GM18498 (cell line): ENCODE measurements at regions not wholly inside any gene's neighbourhood (a gene's known extent, or its start where the extent isn't known, plus 50 kb on each side); places are given as distances from the start of the nearest gene placed in this dataset.
"Not testable (repeated sequence)": the region's sequence is repeated elsewhere in the genome, so short reads cannot be mapped to it uniquely, and the experiment has no call there.

Source experiments
- ATAC-seq: cut with Tn5 transposase; IDR thresholded peaks from one replicate; pipeline ENCODE4 v1.9.1; 2021; ENCODE audit warnings: mild to moderate bottlenecking, moderate library complexity; ENCODE audit not compliant: unreplicated experiment

DNA sequence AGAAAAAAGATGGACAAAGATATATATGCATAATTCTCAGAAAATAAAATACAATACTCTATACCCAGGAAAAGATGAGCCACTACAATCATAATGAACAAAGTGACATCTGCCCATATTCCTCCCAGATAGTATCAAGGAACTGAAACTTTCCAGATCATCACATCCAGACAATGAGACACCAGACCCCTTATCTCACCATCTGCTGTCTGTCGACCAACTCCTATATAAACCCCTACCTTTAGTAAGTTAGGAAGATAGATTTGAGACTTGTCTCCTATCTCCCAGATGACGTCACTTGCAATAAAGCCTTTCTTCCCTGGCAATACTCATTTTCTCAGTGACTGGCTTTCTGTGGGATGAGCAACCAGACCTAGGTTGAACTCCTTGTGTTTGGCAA is 1071.6 kb downstream of the PLOD2 start:
- ATAC-seq: peak; percentile 6

DNA sequence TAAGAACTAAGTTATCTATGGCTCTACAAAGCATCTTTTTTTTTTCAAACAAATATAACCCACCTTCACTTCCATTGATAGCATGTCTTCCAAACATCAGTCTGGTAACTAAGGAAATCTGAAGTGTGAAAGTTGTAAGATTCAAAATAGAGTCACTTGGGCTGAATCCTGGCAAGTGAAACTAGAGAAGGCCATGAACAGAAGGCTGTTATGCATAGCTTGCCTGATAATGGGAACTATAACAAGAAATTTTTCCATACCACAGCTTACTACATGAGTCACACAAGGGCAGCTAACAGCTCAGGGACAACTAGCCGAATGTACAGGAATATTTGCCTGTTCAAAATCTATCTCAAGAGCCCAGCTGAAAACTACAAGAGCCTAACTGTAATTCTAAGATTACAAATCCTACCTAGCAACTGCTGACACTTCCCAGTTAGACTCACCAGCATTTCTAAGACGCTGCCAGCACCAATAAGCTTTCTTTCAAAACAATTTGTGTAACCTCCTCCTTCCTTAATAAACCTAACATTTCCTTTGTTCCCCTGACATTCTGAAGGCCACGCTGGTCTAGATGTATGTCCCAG is 1066.5 kb downstream of the PLOD2 start:
- ATAC-seq: peak; percentile 96

DNA sequence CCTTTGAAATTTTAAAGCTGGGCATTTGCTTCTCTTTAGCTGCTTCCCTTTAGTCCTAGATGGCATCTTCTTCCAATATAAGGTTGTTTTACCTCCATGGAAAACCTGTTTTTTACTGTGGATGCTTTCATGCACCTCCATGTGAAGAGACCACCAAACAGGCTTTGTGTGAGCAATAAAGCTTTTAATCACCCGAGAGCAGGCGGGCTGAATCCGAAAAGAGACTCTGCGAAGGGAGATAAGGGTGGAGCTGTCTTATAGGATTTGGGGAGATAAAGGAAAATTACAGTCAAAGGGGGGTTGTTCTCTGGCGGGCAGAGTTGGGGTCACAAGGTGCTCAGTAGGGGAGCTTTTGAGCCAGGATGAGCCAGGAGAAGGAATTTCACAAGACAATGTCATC is 1049.8 kb downstream of the PLOD2 start:
- ATAC-seq: not testable (repeated sequence)

DNA sequence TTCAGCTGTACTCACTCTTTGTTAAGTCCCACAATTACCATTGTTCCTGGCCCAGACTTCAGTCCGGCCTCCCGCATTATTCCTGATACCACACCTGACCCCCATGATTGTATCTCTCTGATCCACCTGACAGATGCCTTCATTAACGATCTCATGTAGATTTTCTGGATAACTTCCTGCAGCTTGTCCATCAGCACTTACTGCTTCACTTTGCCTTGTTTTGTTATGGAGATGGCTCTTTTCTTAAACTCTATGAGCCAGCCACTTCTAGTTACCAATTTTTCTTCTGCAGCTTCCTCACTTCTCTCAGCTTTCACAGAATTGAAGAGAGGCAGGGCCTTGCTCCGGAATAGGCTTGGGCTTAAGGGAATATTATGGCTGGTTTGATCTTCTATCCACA is 1044.2 kb downstream of the PLOD2 start:
- ATAC-seq: no peak

DNA sequence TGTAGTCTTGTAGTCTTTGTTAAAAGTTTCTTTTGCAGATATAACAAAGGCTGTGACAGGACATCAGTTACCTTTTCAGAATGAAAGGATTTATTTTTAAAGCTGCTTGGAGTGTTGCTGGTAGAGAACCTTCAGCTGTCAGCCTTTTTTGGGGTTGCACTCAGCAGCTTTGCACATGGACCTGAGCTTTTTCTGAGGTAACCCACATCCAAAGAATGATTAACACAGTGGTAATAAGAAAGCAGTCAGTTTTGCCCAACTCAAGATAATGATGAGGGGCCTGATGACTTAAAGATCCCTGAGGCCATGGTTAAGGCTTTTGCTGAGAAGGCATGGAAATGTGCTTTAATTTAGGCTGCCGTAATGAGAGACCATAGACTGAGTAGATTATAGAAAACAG is 1042.7 kb downstream of the PLOD2 start:
- peak; percentile 72 for ATAC-seq

DNA sequence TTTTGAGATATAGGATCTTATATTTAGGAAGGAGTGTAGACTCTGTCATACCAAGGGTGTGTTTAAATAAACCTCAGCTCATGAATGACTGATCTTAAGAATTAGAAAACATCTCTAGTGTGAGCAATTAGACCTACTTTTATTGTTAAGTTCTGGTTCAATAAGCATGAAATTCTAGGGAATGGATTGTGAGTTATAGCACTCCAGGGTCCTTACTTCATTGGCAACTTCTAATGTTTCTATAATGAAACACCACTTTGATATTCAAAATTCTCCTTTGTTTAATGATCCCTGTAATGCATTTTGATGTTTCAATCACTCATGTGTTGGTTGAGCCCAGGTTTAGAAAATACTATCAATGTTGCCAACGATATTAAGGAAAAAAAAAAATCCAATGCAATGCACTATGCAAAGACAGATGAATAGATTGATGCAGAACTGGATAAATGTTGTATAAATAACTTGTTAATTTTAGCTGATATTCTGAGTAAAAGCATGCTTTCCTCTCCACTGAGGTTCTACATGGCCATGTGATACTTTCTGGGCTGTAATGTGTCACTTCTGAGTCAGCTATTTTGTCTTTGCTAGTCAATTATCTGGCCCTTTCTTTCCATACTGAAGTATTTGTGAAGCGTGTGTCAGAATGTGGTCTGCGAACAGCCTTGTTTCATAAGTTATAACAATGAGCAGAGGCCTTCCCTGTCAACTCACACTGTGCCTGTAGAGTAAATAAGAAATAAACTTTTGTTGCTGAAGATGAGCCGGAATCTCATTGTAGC is 1035.9 kb downstream of the PLOD2 start:
- ATAC-seq: no peak

DNA sequence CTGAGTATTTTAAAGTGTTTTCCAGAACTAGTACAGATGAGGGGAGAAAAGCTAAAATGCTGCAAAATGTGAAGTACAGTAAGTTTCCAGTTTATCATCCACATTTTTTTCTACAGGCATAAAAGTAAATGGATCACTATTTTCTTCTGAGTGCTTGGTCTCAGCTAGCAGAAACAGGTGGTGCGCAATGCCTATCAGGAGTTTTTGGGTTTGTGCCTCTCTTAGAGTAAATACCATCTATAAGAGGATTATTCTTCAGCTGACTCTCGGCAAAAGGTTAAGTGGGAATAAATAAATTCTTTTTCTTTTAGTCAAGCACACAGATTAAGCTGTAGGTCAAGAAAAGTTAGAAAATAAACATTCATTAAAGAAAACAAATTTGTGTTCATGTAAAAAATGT is 1027.7 kb downstream of the PLOD2 start:
- no peak for ATAC-seq

DNA sequence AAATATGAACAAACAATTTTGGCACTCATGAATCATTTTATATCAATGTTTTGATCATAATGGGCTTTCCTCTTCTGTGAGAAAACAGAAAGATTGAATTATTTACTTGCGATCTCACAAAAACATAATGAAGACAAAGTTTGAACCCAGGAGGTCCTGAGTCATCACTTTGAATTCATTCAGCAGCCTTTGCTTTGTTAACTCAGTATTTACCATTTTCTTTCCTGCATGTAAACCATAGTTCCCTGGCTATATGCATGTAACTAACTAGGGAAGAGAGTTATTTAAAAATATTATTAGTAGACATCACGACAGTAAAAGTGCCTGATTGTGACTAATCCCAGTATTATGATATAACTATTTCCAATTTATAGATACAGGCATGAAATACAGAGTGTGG is 1026.2 kb downstream of the PLOD2 start:
- ATAC-seq: no peak

DNA sequence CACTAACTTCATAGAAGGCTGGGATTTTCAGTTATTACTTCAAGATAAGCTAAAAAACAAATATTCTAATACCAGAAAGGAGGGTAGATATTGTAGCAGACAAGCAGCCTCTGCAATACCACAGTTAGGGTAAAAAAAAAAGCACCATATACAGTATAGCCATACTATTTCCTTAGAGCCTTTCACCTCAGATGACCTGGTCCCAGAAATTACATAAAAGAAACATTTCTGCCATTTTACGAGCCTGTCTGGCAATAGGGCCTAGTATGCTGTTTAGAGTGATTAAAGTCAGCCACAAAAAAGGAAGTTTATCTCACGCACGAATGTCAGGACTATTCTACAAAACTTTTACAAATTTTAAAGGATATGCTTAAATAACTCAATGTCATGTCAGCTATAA is 1016.6 kb downstream of the PLOD2 start:
- ATAC-seq: no peak

DNA sequence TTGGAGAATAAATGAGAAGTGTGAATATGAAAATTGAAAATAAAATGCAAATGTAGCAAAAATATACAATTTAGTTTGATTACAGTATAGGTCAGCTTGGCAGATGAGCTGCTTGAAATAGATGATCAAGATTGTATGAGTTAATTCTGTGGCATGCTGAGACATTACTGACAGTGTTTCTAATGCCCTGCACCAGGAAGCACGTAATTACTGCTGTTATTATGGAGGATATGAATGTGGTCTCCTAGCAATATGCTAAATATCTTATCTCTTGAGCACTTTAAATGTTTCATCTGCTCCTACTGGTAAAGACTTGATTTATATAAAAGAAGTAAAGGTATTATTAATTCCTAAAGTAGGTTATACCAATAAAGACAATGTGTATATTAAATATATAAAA is 1015.5 kb downstream of the PLOD2 start:
- no peak for ATAC-seq

DNA sequence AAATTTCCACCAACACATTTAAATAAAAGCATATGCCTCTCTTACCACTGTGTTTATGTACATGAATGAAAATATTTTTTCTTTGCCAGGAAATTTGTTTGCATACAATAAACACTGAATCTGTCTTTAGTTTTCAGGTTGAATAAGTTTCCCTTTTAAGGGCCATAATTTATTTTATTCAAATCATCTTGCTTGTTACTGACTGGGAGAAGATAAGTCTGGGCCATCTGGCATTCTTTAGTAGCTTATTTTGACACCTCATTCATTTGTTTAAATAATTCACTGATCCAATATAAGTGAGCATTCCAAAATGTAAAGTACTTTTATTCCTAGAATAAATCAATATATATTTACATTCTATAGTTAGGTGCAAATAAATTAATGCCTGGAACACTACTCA is 1001.3 kb downstream of the PLOD2 start:
- no peak for ATAC-seq

DNA sequence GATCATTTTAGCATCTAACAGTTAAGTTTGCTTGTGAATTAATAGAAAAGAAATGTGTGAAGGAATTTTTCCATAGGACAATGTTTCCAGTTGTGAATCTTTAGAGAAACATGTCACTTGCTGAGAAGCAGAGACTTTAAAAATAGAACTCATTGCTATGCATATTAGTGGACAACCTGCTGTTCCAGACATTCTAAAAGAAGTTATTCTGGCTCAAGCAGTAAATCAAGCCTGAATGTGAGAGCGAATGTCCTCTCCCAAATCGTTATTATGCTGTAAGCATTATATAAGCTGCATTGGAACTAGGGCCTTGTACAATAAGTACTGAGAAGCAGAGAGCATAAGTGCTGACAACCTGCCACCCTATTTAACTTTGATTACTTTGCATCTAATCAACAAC is 990.9 kb downstream of the PLOD2 start:
- no peak for ATAC-seq

DNA sequence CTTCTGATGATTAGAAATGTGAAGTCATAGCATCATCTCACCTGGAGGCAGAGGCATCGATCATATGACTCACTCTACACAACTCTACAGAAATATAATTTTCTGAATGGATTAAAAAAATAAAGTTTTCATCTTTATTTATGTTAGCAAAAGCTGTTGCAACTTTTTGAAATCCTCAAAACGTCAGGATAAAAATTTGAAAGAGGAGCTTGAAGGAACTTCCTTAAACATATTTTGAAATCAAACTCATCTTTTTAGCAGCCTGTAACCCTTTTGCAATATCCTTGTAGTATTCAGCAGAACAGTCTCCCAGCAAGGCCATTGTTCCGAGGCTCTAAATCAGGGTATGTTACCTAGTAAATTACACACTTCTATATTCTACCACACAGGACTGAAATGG is 985.4 kb downstream of the PLOD2 start:
- no peak for ATAC-seq

DNA sequence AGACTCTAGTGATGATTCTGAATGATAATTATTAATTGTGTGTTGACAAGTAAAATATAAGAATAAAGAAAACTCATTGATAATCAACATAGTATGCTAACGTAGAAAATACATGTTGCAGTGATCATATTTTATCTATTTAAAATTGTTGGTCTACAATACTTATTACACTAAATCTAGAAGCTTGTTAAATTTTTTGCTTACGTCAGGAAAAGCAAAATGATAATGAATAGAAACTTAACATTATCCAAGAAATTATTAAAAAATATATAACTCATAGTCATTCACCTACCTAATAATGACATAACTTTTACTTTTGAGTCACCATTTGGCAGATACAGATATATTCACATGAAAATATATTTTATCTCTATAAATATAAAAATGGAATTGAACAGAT is 984.1 kb downstream of the PLOD2 start:
- ATAC-seq: no peak

DNA sequence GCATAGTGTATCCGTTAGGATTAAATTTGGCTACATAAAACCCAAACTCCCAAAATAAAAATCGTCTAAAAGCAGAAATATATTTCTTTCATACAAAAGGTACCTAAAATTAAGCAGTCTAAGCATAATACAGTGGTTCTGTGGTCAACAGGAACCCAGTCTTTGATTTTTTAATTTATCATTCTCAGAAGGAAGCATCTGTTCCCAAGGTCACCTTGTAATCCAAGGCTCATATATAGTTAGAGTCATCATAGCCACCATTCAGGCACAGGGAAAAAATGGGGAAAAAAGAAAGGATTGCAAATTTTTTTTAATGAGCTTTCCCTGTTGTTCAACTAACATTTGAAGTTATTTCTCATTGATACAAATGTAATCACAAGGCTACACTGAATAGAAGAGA is 983.2 kb downstream of the PLOD2 start:
- ATAC-seq: no peak

DNA sequence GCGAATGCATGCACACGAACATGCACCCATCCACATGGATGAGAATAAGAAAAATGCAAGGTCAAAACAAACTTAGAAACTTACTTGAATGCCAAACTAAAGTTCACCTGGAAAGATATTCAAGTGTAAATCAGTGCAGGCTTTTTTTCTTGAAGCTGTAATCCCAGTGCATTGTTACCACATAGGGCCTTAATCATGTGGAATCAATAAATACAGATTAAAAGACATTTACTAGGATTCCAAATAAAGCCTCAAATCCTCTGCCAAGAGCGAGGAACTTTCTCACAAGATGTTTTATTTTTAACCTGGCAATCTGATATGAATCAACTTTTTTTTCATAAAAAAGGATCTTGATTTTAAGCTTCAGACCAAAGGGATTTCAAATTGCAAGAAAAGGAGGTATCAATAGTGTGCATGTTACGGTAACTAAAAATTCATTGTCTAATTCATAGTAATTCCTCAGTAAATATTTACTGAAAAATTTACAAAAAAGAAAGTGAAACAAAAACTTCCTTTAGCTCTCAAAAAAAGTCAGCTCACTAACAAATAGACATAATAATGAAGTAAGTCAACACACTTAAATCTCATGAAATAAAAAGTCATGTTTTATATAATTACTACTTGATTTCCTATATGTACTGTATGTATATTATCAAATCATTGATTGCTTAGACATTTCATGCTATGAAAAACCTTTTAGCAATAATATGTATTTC is 978.6 kb downstream of the PLOD2 start:
- no peak for ATAC-seq

DNA sequence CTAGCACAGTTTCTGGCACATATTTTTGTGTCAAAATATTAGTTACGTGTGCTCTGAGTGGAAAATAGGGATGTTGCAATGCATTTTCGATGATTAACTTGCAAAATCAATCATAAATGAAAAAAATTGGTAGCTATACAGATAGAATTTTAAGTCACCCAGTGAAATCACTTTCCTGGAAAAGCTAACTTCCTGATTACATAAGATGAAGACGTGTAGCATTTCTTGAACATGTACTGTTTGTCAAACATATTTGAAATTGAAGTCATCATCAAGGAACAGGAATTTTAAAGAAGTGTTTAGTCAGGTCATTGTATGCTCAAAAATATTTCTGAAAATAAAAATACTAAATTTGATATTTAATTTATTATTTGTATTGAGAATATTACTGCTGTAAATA is 977.7 kb downstream of the PLOD2 start:
- ATAC-seq: no peak

DNA sequence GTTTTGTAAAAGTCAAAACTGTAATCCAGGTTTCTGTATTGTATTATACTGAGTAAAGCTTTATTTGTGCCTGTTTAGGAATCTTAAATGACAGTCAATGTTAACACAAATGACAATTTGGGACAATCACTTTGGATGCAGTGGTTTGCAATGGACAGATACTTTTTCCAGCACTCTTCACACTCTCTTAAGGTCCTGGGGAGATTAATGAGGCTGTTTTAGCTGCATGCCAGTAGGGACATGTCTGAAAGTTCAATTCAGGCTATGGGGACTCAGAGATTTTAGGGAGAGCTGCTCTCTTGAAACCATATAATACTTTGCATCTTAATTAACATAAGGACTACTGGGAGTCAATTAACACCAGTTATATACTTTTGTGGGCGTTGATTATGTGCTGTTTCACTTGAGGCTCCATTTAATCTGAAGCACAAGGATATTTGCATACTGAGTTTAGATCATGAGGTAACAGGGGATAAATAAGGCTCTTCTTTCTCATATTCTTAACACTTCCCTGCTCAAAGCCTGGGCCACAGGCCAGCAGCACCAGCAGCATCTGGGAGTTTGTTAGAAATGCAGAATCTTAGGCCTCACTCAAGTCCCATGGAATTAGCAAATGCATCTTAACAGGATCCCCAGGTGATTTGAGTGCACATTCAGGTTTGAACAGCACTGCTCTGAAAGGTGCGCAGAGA is 972.8 kb downstream of the PLOD2 start:
- ATAC-seq: no peak

DNA sequence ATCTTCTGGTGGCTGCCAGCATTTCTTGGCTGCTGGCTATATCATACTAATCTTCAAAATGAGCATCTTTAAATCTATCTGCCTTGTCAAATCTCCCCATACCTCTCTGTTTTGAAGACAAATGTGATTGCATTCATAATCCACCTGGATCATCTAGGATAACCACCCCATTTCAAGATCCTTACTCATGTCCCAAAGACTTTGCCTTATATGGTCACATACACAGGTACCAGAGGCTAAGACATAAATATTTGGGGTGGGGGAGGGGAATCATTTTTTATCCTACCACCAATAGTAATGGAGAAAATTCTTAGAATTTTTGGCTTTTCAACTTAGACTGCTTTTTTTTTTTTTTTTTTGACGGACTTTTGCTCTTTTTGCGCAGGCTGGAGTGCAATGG is 970.8 kb downstream of the PLOD2 start:
- no peak for ATAC-seq

DNA sequence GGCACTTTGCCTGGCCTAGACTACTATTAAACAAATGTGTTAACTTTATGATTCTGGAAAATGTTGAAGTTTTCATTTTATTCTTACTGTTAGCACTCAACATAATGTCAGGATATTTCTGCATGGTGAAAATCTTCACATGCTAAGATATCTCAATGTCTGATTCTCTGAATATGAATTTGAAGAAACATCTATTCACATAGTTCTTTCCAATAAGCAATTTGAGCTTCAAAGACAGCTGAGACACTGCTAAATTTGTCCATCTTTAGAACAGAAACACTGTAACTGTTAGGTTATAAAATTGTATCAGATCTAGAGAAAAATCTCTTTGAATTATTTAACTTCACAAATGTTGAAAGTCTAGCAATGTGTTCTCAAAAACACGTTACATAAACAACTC is 970.2 kb downstream of the PLOD2 start:
- ATAC-seq: no peak

DNA sequence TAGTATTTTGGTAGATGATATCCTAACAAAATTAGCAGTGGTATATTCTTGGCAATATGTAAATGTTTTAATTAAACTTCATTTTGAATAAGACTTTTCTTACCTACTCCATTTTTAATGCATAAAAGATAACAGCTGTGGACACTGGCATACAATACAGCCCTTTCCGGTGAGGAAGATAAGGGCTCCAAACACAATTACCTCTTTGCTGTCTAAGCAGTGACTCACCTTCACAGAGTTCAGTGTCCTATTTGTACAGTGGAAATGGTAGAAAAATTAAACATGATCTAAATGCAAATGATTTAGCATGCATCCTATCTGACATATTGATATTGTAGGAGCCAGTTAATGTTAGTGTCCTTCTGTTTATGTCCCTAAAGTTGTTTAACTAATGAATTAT is 969.4 kb downstream of the PLOD2 start:
- ATAC-seq: no peak
